HEK293 (cell line): ENCODE measurements at regions not wholly inside any gene's neighbourhood (a gene's known extent, or its start where the extent isn't known, plus 50 kb on each side); places are given as distances from the start of the nearest gene placed in this dataset.

Experiments used
- CTCF ChIA-PET: fragments of 350-600 bp; formaldehyde crosslinking; extraction: SDS; loops from one replicate; lab custom pipeline; 2021; ENCODE audit warnings: antibody characterized with exemption; lab: Yijun Ruan, JAX
- POLR2A ChIA-PET: fragments of 300-600 bp; formaldehyde crosslinking; extraction: SDS; loops from one replicate; lab custom pipeline; 2020; ENCODE audit warnings: antibody characterized with exemption, inconsistent platforms; lab: Yijun Ruan, JAX
- H3K27ac ChIP-seq: fragments of 200-500 bp; sonication (Bioruptor generic); 2 replicates; pipeline ENCODE4 v1.5.1; 2014; ENCODE audit warnings: low read depth, low read length, control low read depth, inconsistent platforms; ENCODE audit errors: extremely low read depth
- H3K36me3 ChIP-seq, 2 experiments: fragments of 200-500 bp in 1 of 2; sonication (Bioruptor generic) in 1 of 2; 1 replicate in 1 of 2; 2 replicates in 1 of 2; pipeline ENCODE4 v1.5.1; 2014 to 2017; ENCODE audit warnings: inconsistent platforms in 2 of 2, low read length in 2 of 2; ENCODE audit not compliant: control insufficient read depth in 2 of 2, insufficient read depth in 1 of 2
- H3K4me1 ChIP-seq: fragments of 200-500 bp; sonication (Bioruptor generic); 2 replicates; pipeline ENCODE4 v1.5.1; 2014; ENCODE audit warnings: mild to moderate bottlenecking, low read length, inconsistent platforms; ENCODE audit not compliant: control insufficient read depth, insufficient read depth
- H3K4me3 ChIP-seq: 2 replicates; pipeline ENCODE4 v1.5.1; 2011; ENCODE audit warnings: low read depth, mild to moderate bottlenecking, control low read depth, low read length, moderate library complexity
- H3K9me3 ChIP-seq: fragments of 200-500 bp; sonication (Bioruptor generic); 2 replicates; pipeline ENCODE4 v1.5.1; 2014; ENCODE audit warnings: low read depth, low read length, inconsistent platforms; ENCODE audit not compliant: control insufficient read depth, insufficient read depth
- EGR2 ChIP-seq: fragments of 450-650 bp; formaldehyde crosslinking; IDR thresholded peaks from 2 replicates; pipeline ENCODE4 v1.5.1; 2016; ENCODE audit warnings: low read depth, missing biosample characterization, missing genetic modification characterization
- HOXC10 ChIP-seq: sonication (generic); formaldehyde crosslinking; IDR thresholded peaks from 2 replicates; pipeline ENCODE4 v1.8.1; 2023; ENCODE audit warnings: mild to moderate bottlenecking, missing genetic modification reagents
- OVOL3 ChIP-seq: fragments of 450-650 bp; formaldehyde crosslinking; IDR thresholded peaks from 2 replicates; pipeline ENCODE4 v1.5.1; 2016; ENCODE audit warnings: missing biosample characterization, missing genetic modification characterization
- TCF7L2 ChIP-seq: IDR thresholded peaks from 2 replicates; pipeline ENCODE4 v1.6.1; 2011; ENCODE audit warnings: low read depth, mild to moderate bottlenecking, inconsistent platforms, low read length, moderate library complexity, borderline replicate concordance
- ZBTB48 ChIP-seq: fragments of 450-650 bp; formaldehyde crosslinking; IDR thresholded peaks from 2 replicates; pipeline ENCODE4 v1.5.1; 2016; ENCODE audit warnings: missing biosample characterization, missing genetic modification characterization
- ZFHX2 ChIP-seq: fragments of 450-650 bp; formaldehyde crosslinking; conservative IDR thresholded peaks from 2 replicates; pipeline ENCODE4 v1.5.1; 2016; ENCODE audit warnings: missing biosample characterization, missing genetic modification characterization
- ZNF112 ChIP-seq: fragments of 450-650 bp; formaldehyde crosslinking; IDR thresholded peaks from 2 replicates; pipeline ENCODE4 v1.5.0; 2017; ENCODE audit warnings: missing biosample characterization, missing genetic modification characterization
- ZNF114 ChIP-seq: fragments of 450-650 bp; formaldehyde crosslinking; IDR thresholded peaks from 2 replicates; pipeline ENCODE4 v1.5.0; 2017; ENCODE audit warnings: missing biosample characterization, missing genetic modification characterization
- ZNF155 ChIP-seq: fragments of 450-650 bp; formaldehyde crosslinking; IDR thresholded peaks from 2 replicates; pipeline ENCODE4 v1.5.1; 2016; ENCODE audit warnings: missing biosample characterization, missing genetic modification characterization
- ZNF16 ChIP-seq: fragments of 450-650 bp; formaldehyde crosslinking; IDR thresholded peaks from 2 replicates; pipeline ENCODE4 v1.5.1; 2016; ENCODE audit warnings: low read depth, missing biosample characterization, missing genetic modification characterization
- ZNF214 ChIP-seq: fragments of 450-650 bp; formaldehyde crosslinking; IDR thresholded peaks from 2 replicates; pipeline ENCODE4 v1.5.1; 2017; ENCODE audit warnings: missing biosample characterization, mild to moderate bottlenecking, missing genetic modification characterization, borderline replicate concordance
- ZNF239 ChIP-seq: fragments of 450-650 bp; formaldehyde crosslinking; IDR thresholded peaks from 2 replicates; pipeline ENCODE4 v1.5.1; 2016; ENCODE audit warnings: missing biosample characterization, missing genetic modification characterization
- ZNF366 ChIP-seq: fragments of 450-650 bp; formaldehyde crosslinking; conservative IDR thresholded peaks from 2 replicates; pipeline ENCODE4 v1.5.1; 2016; ENCODE audit warnings: missing biosample characterization, missing genetic modification characterization
- ZNF37A ChIP-seq: fragments of 450-650 bp; IDR thresholded peaks from 2 replicates; pipeline ENCODE4 v1.5.1; 2018; ENCODE audit warnings: missing biosample characterization, missing genetic modification characterization
- ZNF433 ChIP-seq: fragments of 450-650 bp; formaldehyde crosslinking; IDR thresholded peaks from 2 replicates; pipeline ENCODE4 v1.5.1; 2016; ENCODE audit warnings: missing biosample characterization, missing genetic modification characterization, low read depth
- ZNF561 ChIP-seq: fragments of 450-650 bp; IDR thresholded peaks from 2 replicates; pipeline ENCODE4 v1.5.1; 2018; ENCODE audit warnings: missing biosample characterization, missing genetic modification characterization, borderline replicate concordance
- ZNF596 ChIP-seq: fragments of 450-650 bp; IDR thresholded peaks from 2 replicates; pipeline ENCODE4 v1.5.0; 2018; ENCODE audit warnings: missing biosample characterization, mild to moderate bottlenecking, missing genetic modification characterization, moderate library complexity
- ZNF623 ChIP-seq: fragments of 450-650 bp; formaldehyde crosslinking; IDR thresholded peaks from 2 replicates; pipeline ENCODE4 v1.5.1; 2016; ENCODE audit warnings: missing biosample characterization, missing genetic modification characterization
- ZNF624 ChIP-seq: fragments of 450-650 bp; formaldehyde crosslinking; IDR thresholded peaks from 2 replicates; pipeline ENCODE4 v1.5.1; 2017; ENCODE audit warnings: missing biosample characterization, missing genetic modification characterization
- ZNF747 ChIP-seq: fragments of 450-650 bp; formaldehyde crosslinking; IDR thresholded peaks from 2 replicates; pipeline ENCODE4 v1.5.1; 2016; ENCODE audit warnings: missing biosample characterization, missing genetic modification characterization
- ZNF785 ChIP-seq: fragments of 450-650 bp; formaldehyde crosslinking; IDR thresholded peaks from 2 replicates; pipeline ENCODE4 v1.5.1; 2016; ENCODE audit warnings: missing biosample characterization, missing genetic modification characterization
- TF ChIP-seq, protein P1 (sequence below): fragments of 450-650 bp; formaldehyde crosslinking; IDR thresholded peaks from 2 replicates; pipeline ENCODE4 v1.5.1; 2016; ENCODE audit warnings: missing biosample characterization, missing genetic modification characterization
- TF ChIP-seq, protein P2 (sequence below): fragments of 450-650 bp; formaldehyde crosslinking; IDR thresholded peaks from 2 replicates; pipeline ENCODE4 v1.5.1; 2017; ENCODE audit warnings: missing biosample characterization, missing genetic modification characterization
- TF ChIP-seq, protein P3 (sequence below): fragments of 450-650 bp; formaldehyde crosslinking; IDR thresholded peaks from 2 replicates; pipeline ENCODE4 v1.5.1; 2016; ENCODE audit warnings: missing biosample characterization, missing genetic modification characterization, low read depth
- TF ChIP-seq, protein P4 (sequence below): fragments of 450-650 bp; formaldehyde crosslinking; optimal IDR thresholded peaks from 2 replicates; pipeline ENCODE3; 2016; ENCODE audit warnings: missing biosample characterization, mild to moderate bottlenecking, missing genetic modification characterization

DNA sequence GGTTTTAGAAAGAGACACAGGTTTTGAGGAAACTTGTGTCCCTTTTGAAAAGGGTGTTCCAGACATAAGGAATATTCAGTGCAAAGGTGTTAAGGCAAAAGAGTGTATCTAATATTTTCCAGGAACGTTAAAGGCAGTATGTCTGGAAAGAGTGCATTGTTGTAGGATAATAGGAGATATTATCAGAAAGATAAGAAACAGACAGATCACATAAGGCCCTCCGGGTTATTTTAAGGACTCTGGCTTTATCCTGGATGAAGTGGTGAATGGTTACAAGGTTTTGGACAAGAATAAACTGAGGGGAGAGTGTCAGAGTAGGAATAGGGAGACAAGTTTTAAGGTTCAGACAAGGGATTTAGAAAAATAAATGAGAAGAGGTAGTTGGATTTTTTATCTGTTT lies 493.7 kb upstream of the GRM7 start:
- POLR2A ChIA-PET: no interaction called here
- Histone ChIP-seq H3K4me1 (no peaks in the 10 kb centered on the region), H3K27ac (no peak overlapping the region), H3K9me3 (no peaks in the 10 kb centered on the region)
- CTCF ChIA-PET: no interaction called here
- TF ChIP-seq ZNF433 (tag by site-specific recombination) (no peak), ZBTB48 (tag by site-specific recombination) (no peak), ZNF239 (tag by site-specific recombination) (no peak), OVOL3 (no peak), EGR2 (tag by site-specific recombination) (no peak), TCF7L2 (no peak)
- TF ChIP-seq, all 188 proteins: peak for 0
- H3K4me3 ChIP-seq: no peak overlapping the region
- no peaks in the 10 kb centered on the region for H3K36me3 ChIP-seq

DNA sequence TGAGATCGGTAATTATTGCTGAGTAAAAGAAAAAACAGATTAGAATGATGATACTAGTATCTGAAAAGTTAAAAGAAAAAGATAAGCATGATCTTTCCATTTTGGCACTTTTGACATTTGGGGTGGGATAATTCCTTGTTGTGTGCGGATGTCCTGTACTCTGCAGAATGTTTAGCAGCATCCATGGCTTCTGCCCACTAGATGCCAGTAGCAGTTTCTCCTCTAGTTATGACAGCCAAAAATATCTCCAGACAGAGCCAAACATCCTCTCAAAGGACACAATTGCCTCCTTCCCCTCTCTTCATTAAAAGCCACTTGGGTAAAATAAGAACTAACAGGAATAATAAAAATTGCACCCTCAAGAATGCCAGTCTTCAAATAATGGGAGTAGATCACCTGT lies 468.8 kb upstream of the GRM7 start:
- ChIA-PET CTCF (no interaction called here), POLR2A (no interaction called here)
- Histone ChIP-seq H3K9me3 (no peaks in the 10 kb centered on the region), H3K27ac (no peak overlapping the region), H3K4me1 (no peaks in the 10 kb centered on the region), H3K4me3 (no peak overlapping the region), H3K36me3 (no peaks in the 10 kb centered on the region)
- TF ChIP-seq ZNF747: no peak
- no peak for TF ChIP-seq ZFHX2 (tag by site-specific recombination)
- no peak for TF ChIP-seq ZNF561

DNA sequence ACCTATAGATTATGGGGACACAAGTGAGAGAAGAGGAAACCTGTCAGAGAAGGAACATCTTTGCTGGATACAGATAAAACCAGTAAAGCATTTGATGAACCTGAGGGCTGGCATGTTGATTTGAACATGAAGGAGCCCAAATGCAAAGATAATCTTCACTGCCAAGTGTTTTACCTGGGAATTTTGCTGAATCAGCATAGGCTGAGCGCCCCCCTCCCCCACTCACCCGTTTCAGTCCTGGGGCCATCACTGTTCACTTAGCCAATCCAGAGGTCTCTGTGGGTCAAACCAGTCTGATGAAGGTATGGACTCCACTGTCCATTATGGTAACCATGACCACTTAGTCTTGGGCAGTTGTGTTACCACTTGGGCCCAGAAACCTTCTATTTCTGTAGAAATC lies 466.0 kb upstream of the GRM7 start:
- Histone ChIP-seq H3K36me3 (no peaks in the 10 kb centered on the region), H3K27ac (no peak overlapping the region), H3K4me3 (no peak overlapping the region), H3K9me3 (no peaks in the 10 kb centered on the region), H3K4me1 (no peaks in the 10 kb centered on the region)
- ChIA-PET CTCF (no interaction called here), POLR2A (no interaction called here)
- TF ChIP-seq, protein P1, sequence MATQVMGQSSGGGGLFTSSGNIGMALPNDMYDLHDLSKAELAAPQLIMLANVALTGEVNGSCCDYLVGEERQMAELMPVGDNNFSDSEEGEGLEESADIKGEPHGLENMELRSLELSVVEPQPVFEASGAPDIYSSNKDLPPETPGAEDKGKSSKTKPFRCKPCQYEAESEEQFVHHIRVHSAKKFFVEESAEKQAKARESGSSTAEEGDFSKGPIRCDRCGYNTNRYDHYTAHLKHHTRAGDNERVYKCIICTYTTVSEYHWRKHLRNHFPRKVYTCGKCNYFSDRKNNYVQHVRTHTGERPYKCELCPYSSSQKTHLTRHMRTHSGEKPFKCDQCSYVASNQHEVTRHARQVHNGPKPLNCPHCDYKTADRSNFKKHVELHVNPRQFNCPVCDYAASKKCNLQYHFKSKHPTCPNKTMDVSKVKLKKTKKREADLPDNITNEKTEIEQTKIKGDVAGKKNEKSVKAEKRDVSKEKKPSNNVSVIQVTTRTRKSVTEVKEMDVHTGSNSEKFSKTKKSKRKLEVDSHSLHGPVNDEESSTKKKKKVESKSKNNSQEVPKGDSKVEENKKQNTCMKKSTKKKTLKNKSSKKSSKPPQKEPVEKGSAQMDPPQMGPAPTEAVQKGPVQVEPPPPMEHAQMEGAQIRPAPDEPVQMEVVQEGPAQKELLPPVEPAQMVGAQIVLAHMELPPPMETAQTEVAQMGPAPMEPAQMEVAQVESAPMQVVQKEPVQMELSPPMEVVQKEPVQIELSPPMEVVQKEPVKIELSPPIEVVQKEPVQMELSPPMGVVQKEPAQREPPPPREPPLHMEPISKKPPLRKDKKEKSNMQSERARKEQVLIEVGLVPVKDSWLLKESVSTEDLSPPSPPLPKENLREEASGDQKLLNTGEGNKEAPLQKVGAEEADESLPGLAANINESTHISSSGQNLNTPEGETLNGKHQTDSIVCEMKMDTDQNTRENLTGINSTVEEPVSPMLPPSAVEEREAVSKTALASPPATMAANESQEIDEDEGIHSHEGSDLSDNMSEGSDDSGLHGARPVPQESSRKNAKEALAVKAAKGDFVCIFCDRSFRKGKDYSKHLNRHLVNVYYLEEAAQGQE (tag by site-specific recombination): no peak
- TF ChIP-seq HOXC10 (CRISPR knock-in tag) (no peak), ZNF37A (tag by site-specific recombination) (no peak), ZNF624 (no peak), ZNF596 (tag by site-specific recombination) (no peak), ZNF623 (no peak), ZNF155 (tag by site-specific recombination) (no peak), ZNF747 (no peak), ZNF112 (tag by site-specific recombination) (no peak), ZNF785 (tag by site-specific recombination) (no peak), ZNF366 (no peak), ZNF114 (tag by site-specific recombination) (no peak), ZNF16 (no peak), ZNF214 (no peak)
- TF ChIP-seq, protein P2, sequence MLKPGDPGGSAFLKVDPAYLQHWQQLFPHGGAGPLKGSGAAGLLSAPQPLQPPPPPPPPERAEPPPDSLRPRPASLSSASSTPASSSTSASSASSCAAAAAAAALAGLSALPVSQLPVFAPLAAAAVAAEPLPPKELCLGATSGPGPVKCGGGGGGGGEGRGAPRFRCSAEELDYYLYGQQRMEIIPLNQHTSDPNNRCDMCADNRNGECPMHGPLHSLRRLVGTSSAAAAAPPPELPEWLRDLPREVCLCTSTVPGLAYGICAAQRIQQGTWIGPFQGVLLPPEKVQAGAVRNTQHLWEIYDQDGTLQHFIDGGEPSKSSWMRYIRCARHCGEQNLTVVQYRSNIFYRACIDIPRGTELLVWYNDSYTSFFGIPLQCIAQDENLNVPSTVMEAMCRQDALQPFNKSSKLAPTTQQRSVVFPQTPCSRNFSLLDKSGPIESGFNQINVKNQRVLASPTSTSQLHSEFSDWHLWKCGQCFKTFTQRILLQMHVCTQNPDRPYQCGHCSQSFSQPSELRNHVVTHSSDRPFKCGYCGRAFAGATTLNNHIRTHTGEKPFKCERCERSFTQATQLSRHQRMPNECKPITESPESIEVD (tag by site-specific recombination): no peak
- TF ChIP-seq, protein P3, sequence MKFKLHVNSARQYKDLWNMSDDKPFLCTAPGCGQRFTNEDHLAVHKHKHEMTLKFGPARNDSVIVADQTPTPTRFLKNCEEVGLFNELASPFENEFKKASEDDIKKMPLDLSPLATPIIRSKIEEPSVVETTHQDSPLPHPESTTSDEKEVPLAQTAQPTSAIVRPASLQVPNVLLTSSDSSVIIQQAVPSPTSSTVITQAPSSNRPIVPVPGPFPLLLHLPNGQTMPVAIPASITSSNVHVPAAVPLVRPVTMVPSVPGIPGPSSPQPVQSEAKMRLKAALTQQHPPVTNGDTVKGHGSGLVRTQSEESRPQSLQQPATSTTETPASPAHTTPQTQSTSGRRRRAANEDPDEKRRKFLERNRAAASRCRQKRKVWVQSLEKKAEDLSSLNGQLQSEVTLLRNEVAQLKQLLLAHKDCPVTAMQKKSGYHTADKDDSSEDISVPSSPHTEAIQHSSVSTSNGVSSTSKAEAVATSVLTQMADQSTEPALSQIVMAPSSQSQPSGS (tag by site-specific recombination): no peak
- TF ChIP-seq, protein P4, sequence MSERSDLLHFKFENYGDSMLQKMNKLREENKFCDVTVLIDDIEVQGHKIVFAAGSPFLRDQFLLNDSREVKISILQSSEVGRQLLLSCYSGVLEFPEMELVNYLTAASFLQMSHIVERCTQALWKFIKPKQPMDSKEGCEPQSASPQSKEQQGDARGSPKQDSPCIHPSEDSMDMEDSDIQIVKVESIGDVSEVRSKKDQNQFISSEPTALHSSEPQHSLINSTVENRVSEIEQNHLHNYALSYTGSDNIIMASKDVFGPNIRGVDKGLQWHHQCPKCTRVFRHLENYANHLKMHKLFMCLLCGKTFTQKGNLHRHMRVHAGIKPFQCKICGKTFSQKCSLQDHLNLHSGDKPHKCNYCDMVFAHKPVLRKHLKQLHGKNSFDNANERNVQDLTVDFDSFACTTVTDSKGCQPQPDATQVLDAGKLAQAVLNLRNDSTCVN: no peak
